GM19239 (cell line): ENCODE measurements at regions not wholly inside any gene's neighbourhood (a gene's known extent, or its start where the extent isn't known, plus 50 kb on each side); places are given as distances from the start of the nearest gene placed in this dataset.
"Not testable (repeated sequence)": the region's sequence is repeated elsewhere in the genome, so short reads cannot be mapped to it uniquely, and the experiment has no call there.

ENCODE experiments used
- DNase-seq: peaks from one replicate; pipeline ENCODE4 v3.0.0; 2011; ENCODE audit warnings: low spot score; ENCODE audit not compliant: insufficient read length
- FAIRE-seq: peaks from 2 replicates; lab custom pipeline; 2011; peaks lifted over from hg19 to GRCh38; lab: Jason Lieb, UNC

GRCh38 chr2:84231478-84231877, 227.6 kb downstream of the SUCLG1 start:
- DNase-seq (no peak), FAIRE-seq (no peak)

- FAIRE-seq (no peak), DNase-seq (no peak)
Observed at GRCh38 chr2:84224121-84224520, 235.0 kb downstream of the SUCLG1 start.

- FAIRE-seq: no peak
- no peak for DNase-seq
Observed at GRCh38 chr2:84223191-84223590, 235.9 kb downstream of the SUCLG1 start.

GRCh38 chr2:84221102-84221501, 238.0 kb downstream of the SUCLG1 start:
- not testable (repeated sequence) for FAIRE-seq, DNase-seq

- FAIRE-seq (no peak), DNase-seq (no peak)
Observed at GRCh38 chr2:84217456-84217855, 241.6 kb downstream of the SUCLG1 start.

- FAIRE-seq (no peak), DNase-seq (no peak)
Observed at GRCh38 chr2:84214455-84214854, 244.6 kb downstream of the SUCLG1 start.

GRCh38 chr2:84212611-84213314, 246.3 kb downstream of the SUCLG1 start:
- DNase-seq (no peak), FAIRE-seq (no peak)

DNA sequence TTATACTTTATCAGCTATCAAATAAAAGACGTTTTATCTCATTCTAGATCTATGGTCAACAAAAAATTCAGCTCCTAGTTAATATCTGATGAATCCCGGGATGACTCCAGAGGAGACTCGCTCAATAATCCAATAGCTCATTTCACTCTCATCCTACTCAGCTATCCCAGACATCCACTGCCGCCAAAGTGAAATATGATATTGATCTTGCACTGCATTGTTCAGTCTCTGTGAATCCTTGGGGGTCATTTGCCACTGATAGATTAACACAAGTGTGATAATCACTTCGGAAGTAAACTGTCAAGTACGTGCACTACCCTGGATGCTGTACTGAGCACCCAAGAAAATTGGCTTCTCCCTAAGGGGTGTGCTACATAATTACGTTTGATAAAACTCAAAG, 249.1 kb downstream of the SUCLG1 start:
- DNase-seq: no peak
- FAIRE-seq: no peak

DNA sequence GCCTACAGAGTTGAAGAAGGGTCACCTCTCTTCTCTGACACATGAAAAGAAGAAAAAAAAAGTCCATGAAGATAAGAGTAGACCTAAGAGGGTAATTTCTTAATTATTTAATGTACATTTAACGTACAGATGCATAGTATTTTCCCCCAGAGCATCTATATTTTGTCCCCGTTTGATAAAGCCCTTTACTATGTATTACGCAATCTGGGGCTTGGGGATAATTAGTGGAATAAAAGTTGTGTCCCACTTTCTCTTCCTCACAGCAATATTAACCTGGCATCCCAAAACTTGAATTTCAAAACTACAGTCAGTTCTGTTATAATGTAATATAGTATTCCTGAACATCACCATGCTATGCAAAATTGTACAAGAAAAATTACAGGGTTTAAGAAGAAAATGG, 254.1 kb downstream of the SUCLG1 start:
- FAIRE-seq (no peak), DNase-seq (no peak)

GRCh38 chr2:84202166-84202565, 256.9 kb downstream of the SUCLG1 start:
- DNase-seq (no peak), FAIRE-seq (no peak)

GRCh38 chr2:84201158-84201557, 257.9 kb downstream of the SUCLG1 start:
- FAIRE-seq: no peak
- DNase-seq: no peak

- no peak for FAIRE-seq
- no peak for DNase-seq
Observed at GRCh38 chr2:84197901-84198300, 261.2 kb downstream of the SUCLG1 start.

DNA sequence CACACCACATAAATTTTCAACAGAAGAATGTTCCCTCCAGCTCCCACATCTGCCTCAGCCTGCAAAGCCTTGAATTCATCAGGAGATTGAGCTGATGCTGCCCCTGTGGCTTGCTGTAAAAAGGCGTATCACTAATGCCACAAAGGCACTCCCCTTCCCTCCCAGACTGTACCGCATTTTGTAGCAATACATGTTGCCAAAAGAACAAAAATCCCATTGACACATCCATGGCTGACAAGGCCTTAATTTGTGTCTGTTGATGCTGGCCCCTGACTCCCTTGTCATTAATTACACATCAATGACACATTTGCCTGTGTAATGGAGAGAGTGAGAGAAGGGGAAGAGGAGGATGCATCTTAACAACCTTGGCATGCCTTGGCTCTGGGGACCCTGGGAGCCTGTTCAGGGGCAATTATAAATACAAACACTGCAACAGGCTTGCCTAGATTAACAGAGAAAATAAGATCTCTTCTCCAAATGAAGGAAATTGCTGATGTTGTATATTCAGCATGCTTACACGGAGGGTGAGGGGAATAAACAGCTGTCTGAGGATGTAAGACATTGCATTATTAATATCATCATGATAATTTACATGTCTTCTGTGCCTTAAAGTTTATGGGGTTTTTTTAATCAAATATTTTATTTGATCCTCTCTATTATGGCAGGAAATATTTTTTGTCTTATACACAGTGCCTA, 264.0 kb downstream of the SUCLG1 start:
- FAIRE-seq (no peak), DNase-seq (no peak)

DNA sequence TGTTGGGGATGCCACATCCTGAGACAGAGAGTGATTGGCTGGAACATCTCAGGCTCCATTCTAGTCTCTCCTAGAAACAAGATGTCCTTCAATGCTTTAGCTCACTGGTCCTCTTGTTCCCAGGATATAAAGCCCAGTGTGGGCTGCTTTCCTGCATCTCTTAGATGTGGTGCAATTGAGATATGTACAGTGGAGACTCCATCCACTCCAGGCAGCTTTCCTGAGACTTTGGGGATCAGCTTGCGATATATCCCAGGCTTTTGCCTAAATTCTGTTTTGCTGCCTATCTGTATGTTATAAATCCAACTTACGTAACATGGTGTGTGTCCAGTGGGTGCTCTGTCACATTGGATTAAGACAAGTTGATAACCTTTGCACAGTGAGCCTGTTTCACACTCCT, 264.9 kb downstream of the SUCLG1 start:
- no peak for FAIRE-seq
- no peak for DNase-seq

GRCh38 chr2:84187258-84187657, 271.8 kb downstream of the SUCLG1 start:
- no peak for FAIRE-seq
- DNase-seq: no peak

GRCh38 chr2:84181927-84182326, 277.2 kb downstream of the SUCLG1 start:
- FAIRE-seq (no peak), DNase-seq (no peak)

- no peak for FAIRE-seq
Observed at GRCh38 chr2:84177733-84178132, 281.3 kb downstream of the SUCLG1 start.

DNA sequence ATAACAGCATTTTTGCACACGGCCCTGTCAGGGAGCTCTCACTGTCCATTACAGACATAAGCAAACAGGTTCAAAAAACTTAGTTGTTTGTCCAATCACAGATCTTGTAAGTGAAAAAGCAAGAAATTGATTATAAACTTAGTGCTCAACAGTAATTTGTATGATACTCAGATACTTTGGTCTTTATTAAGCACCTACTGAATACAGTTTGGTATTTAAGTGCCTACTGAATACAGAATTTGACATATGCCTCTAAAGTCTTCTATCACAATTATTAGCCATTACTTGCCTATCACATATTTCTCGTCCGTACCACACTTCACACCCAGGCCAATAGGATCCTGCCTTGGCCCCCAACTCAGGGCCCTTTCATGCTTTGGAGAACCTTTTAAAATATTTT, 283.1 kb downstream of the SUCLG1 start:
- DNase-seq (no peak), FAIRE-seq (no peak)

More at GRCh38 chr2:84177733-84178132, 281.3 kb downstream of the SUCLG1 start:
- DNase-seq: no peak

- FAIRE-seq: no peak
- DNase-seq: no peak
Observed at GRCh38 chr2:84175340-84175739, 283.7 kb downstream of the SUCLG1 start.

GRCh38 chr2:84173041-84173440, 286.0 kb downstream of the SUCLG1 start:
- DNase-seq (no peak), FAIRE-seq (no peak)

DNA sequence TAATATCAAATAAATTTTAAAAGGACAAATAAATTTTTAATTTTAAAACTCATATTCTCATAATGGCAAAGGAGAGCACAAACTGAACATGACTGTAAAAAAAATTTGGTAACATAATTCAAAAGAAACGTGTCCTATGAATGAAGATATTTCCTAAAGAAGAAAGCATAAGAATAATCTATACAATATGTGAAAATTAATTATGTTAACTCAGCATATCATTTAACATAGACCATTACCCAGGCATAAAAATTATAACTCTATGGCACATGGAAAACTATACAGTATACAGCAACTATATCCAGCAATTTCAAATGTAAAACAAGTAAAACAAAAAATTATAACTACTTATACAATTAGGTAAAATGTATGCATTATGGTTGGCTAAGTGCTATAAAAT, 288.1 kb downstream of the SUCLG1 start:
- DNase-seq (no peak), FAIRE-seq (no peak)

DNA sequence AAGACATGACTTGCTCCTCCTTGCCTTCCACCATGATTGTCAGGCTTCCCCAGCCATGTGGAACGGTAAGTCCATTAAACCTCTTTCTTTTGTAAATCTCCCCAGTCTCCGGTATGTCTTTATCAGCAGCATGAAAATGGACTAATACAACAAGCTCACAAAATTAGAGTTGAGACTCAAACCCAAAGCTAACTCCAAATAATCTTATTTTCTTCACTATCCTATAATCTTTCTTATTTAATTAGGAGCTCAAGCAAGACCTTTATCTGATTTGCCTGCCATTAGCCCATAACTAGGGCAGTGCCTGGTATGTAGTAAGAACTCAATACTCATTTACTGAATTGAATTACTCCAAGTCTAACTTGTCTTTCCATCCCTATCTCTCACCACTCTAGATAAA, 289.2 kb downstream of the SUCLG1 start:
- FAIRE-seq (no peak), DNase-seq (no peak)
